GM21528 (cell line): ENCODE measurements at regions not wholly inside any gene's neighbourhood (a gene's known extent, or its start where the extent isn't known, plus 50 kb on each side); places are given as distances from the start of the nearest gene placed in this dataset.
A peak's percentile ranks its signal among the peaks of the same experiment; 100 is the strongest.
"Not testable (repeated sequence)": the region's sequence is repeated elsewhere in the genome, so short reads cannot be mapped to it uniquely, and the experiment has no call there.

ENCODE experiments used
- ATAC-seq: cut with Tn5 transposase; IDR thresholded peaks from one replicate; pipeline ENCODE4 v1.9.1; 2021; ENCODE audit warnings: mild to moderate bottlenecking, moderate library complexity; ENCODE audit not compliant: unreplicated experiment, low FRiP score

DNA sequence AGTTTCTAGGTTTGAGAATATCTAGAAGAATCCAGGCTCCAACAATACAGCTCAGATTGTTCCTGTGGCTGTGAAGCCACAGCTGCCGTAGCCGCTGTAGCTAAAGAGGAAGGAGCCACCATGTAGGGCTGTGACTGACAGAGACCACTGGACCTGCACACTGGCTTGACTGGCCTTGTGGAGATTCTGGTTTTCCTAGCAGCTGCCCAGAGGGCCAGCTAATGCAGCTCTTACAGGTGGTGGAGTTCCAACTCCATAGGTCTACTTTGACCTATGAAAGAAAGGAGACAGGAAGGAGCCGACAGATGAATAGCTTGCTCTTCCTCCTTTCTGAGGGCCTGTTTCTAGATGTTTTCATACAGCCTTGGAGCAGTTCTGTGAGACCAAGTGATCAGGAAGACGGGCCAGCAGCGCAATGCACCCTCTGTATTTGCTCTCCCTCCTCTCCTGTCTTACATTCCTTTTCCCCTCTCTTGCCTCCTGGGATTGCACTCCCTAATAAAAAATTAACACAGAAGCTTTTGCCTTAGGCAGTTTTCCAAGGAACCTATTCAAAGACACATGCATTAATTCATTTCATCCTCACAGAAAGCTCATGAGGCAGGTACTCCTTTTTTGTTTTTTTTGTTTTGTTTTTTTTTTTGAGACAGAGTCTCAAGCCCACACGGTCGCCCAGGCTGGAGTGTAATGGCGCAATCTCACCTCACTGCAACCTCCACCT lies 51.8 kb upstream of the MYB start:
- peak; percentile 64 for ATAC-seq

DNA sequence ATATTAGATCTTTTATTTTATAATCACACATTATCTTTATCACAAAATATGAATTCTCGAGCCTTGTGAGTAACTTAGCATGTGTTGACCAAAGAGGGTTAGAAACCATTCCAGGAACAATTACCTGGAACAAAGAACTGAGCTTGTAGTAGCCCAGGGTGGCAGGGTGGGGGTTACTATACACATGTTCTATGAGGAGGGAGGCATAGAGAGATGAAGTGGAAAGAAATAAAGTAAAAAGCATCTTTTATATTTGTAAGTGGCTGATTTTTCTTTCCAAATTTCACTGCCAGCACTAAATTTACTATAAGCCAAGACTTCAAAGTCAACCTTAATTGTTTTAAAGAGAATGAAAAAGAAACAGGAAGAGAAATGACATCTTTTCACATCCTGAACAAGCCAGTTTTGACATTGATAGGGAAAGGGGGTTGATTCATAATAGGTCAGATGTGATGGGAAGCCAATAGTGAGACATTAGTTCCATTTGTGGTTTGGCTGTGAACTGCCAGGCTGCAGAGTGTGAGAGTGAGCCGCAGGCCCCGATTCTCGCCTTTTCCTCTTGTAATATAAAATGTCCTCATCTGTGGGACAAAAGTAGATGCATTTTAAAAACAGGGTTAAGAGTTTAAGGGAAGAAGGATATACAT lies 52.7 kb upstream of the MYB start:
- peak; percentile 76 for ATAC-seq

DNA sequence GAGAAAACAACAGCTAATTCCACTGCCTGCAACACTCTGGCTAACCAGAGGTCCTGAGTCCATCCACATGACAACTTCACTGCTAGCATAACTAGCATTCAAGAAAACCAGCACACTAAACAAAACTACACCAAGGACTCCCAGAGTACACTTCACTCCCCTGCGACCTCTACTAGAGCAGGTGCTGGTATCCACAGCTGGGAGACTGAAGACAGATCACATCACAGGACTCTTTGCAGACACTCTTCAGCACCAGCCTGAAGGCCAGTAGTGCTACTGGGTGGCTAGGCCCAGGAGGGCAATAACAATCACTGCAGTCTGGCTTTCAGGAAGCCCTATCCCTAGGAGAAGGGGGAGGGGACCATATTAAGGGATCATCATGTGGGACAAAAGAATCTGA lies 54.4 kb upstream of the MYB start:
- ATAC-seq = no peak

DNA sequence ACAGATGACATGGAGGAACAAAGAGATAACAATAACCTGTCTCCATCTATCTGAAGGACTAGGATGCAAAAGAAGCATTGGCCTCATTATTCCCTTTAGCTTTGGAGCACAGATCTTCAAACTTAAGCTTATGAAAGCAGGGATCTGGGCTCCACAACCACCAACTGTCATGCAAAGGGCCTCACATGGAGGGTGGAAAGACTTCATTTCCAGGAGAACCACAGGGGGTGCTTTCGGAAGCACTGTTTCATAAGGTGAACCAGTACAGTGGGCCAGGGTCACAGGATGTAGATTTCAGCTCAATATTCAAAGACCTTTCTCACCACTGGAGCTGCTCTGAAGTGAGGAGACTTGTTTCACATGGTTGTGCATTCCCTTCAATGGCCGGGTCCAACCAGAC lies 55.1 kb upstream of the MYB start:
- ATAC-seq = no peak

DNA sequence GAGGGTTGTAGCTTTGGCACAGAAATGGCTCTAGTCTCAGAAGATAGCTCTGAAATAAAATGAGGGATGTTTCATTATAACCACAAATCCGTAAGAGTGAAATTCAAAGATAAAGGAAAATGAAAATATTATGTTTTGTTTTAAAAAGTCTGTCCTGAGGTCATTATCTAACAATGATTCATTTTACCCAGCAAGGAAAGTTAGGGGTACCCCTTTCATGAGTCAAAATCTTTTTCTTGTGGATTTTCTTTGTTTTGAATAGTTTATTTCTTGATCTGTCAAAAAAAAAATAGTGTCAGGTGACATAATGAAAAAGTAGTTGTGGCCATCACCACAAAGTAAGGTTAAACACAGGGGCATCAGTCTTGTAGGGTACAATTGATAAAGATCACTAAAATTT lies 59.7 kb upstream of the MYB start:
- ATAC-seq = no peak

DNA sequence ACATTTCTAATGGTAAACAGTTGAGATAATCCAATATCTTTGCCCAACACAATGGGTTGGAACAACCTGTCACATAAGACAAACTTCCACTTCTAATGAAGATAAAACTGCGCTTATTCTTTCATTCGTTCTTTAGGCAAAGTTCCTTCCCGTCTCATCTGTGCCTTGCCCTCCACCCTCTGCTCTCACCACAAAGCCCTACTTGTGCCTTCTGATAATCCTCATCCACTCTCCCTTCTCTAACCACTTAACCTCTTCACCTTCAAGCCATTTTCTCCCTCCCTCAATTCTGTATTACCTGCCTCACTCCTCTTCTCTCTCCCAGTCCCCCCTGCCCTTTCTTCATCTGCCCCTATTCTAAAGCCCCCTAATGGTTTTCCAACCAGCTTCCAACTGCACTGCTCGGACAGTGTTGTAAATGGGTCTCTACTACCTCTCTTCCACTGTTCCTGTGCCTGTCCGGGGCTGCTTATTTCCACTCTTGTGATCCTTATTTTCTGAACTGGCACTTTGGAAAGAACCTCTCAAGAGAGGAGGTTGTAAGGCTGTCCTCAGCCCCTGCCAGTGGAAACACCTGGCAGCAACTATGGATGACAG lies 62.9 kb upstream of the MYB start:
- ATAC-seq = no peak

- no peak for ATAC-seq
Observed at GRCh38 chr6:135117413-135117968, 62.9 kb upstream of the HBS1L start.

DNA sequence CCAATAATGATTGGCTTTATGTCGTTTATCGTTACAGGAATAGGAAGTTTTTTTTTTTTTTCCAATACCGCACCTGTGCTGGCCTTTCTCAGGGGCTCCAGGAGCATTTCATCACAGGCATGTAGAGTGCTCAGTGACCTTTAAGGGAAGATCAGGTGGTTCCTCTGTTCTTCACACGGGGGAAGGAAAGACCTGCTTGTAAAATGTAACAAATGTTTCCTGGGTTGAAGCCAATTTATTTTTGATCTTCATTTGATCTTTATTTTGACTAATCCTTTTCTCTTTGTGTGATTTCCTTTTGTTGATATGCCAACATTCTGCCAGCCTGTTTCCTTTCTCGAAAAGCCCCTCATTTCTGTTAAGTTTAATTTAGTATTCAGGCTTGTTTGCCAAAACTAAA lies 61.9 kb upstream of the HBS1L start:
- no peak for ATAC-seq

DNA sequence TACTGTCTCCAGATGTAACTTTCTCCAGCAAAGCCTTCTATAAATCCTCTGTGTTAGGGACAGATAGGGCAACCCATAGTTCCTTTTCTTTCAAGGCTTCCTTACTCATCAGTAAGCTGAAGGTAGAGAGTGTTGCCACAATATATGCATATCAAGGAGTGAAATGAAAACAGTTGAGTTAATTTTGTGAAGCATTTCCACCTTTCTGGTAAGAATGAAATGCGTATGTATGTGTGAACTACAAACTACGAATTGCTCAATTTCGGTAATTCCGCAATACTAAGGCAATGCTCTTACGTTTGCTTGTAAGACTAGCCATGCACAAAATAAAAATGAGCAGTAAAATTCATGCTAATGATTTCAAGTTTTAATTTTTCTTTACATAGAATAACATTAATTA lies 61.2 kb upstream of the HBS1L start:
- ATAC-seq = no peak

- ATAC-seq = no peak
Observed at GRCh38 chr6:135115411-135115810, 60.8 kb upstream of the HBS1L start.

DNA sequence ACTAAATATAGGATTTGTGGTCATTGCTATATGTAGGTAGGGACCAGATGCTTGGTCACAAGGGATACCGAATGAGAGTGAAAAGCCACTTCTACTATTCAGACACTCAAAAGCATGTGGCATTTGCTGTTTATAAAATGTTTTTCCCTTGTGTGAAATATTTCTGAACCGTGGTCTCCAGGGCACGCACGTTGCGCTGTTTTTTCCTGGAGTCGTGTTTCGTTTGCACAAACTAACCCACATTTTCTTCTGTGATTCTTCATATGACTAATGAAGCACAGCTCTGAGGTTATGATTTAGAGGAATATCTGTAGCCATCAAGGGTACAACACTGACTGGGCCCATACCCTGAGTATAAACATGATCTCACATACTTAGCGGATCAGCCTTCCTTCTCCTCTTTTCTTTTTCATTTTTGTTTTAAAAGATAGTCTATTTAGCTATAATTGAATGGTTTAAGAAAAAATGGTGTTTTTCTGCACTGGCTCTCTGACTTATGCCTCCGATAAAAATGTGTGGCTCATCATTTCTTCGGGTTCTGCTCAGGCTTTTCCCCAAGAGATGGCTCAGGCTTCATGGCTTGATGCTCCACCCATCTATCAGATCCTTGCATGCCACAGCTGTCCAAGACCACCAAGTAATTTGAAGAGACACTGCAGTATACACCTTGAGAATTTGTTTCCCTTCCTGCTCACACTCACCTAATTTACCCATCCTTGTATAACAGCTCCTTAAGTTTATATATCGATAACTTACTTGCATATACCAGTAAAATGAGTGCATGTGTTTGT lies 59.9 kb upstream of the HBS1L start:
- peak; percentile 64 for ATAC-seq

- no peak for ATAC-seq
Observed at GRCh38 chr6:135113860-135114259, 59.2 kb upstream of the HBS1L start.

GRCh38 chr6:135112951-135113350 lies 58.3 kb upstream of the HBS1L start:
- not testable (repeated sequence) for ATAC-seq

DNA sequence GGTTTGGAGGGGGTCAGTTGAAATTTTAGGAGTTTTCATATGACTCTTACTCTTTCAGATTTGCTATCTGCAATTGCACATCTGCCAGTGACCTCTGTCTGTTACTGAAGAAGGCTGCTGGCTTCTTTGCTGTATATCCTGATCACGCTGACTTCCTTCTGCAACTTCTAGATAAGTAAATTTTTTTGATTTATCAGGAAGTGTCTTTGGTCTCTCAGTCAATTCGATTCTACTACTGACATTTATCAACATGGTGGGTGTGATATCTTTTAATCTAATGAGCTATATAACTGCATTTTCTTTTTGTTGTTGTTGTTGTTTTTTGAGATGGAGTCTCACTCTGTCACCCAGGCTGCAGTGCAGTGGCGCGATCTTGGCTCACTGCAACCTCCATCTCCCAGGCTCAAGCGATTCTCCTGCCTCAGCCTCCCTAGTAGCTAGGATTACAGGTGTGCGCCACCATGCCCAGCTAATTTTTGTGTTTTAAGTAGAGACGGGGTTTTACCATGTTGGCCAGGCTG lies 55.7 kb upstream of the HBS1L start:
- not testable (repeated sequence) for ATAC-seq

DNA sequence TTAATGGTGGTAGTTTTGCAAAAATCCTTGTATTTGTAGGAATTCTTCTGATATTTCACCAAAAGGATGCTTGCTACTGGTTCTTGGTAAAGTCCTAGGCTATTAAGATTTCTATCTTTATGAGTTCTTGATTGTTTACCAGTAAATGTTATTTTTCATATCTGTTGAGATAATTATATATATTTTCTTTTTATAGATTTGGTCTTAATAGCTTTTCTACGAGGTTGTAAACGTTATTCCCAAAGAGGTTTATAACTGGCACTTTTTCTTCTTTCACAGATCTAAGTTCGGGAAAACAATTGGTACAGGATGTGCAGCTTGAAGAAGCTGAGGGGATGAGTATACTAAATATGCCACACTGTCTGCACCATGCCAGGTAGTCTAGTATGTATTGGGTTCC lies 55.1 kb upstream of the HBS1L start:
- ATAC-seq = no peak

- no peak for ATAC-seq
Observed at GRCh38 chr6:135108692-135109091, 54.1 kb upstream of the HBS1L start.

- ATAC-seq = no peak
Observed at GRCh38 chr6:135106611-135107010, 52.0 kb upstream of the HBS1L start.

- ATAC-seq = no peak
Observed at GRCh38 chr6:135105710-135106109, 51.1 kb upstream of the HBS1L start.

DNA sequence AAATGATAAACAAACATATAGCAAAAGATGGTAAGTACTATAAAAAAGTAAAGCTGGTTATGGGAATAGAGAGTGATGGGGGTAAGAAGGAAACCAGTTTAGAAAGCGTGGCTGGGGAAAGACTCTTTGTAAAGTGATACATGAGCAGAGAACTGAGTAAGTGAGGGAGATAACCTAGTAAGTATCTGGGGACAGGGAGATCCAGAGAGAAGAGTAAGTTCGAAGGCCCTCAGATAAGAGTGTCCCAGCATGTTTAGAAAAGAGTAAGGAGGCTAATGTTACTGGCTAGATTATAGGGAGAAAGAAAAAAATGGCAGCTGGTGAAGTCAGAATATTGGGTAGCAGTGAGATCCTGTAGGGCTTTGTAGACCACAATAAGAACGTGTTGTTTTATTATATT lies 50.7 kb upstream of the HBS1L start:
- no peak for ATAC-seq
